HG02970 (cell line): ENCODE measurements at regions not wholly inside any gene's neighbourhood (a gene's known extent, or its start where the extent isn't known, plus 50 kb on each side); places are given as distances from the start of the nearest gene placed in this dataset.
"Not testable (repeated sequence)": the region's sequence is repeated elsewhere in the genome, so short reads cannot be mapped to it uniquely, and the experiment has no call there.

ENCODE experiments used
- ATAC-seq: cut with Tn5 transposase; IDR thresholded peaks from one replicate; pipeline ENCODE4 v1.9.1; 2021; ENCODE audit warnings: mild to moderate bottlenecking, moderate library complexity, moderate number of reproducible peaks; ENCODE audit not compliant: unreplicated experiment, low FRiP score

GRCh38 chr3:87898971-87899370, 159.8 kb downstream of the CGGBP1 start:
- ATAC-seq: no peak

GRCh38 chr3:87895983-87896382, 162.8 kb downstream of the CGGBP1 start:
- ATAC-seq: no peak

GRCh38 chr3:87873136-87873535, 185.7 kb downstream of the CGGBP1 start:
- ATAC-seq: no peak

GRCh38 chr3:87867001-87867400, 191.8 kb downstream of the CGGBP1 start:
- ATAC-seq: no peak

- no peak for ATAC-seq
Measured at GRCh38 chr3:87856126-87856525, 202.7 kb downstream of the CGGBP1 start.

- no peak for ATAC-seq
Measured at GRCh38 chr3:87855616-87856015, 203.2 kb downstream of the CGGBP1 start.

GRCh38 chr3:87855211-87855610, 203.6 kb downstream of the CGGBP1 start:
- no peak for ATAC-seq

GRCh38 chr3:87848003-87848402, 210.8 kb downstream of the CGGBP1 start:
- no peak for ATAC-seq

GRCh38 chr3:87837076-87837475, 221.7 kb downstream of the CGGBP1 start:
- no peak for ATAC-seq

- ATAC-seq: no peak
Measured at GRCh38 chr3:87836026-87836425, 222.8 kb downstream of the CGGBP1 start.

- no peak for ATAC-seq
Measured at GRCh38 chr3:87835236-87835635, 223.6 kb downstream of the CGGBP1 start.

GRCh38 chr3:87834327-87834726, 224.5 kb downstream of the CGGBP1 start:
- ATAC-seq: no peak

GRCh38 chr3:87833039-87833377, 225.8 kb downstream of the CGGBP1 start:
- ATAC-seq: no peak

GRCh38 chr3:87828046-87828445, 230.8 kb downstream of the CGGBP1 start:
- no peak for ATAC-seq

GRCh38 chr3:87822563-87822962, 236.2 kb downstream of the CGGBP1 start:
- ATAC-seq: no peak

GRCh38 chr3:87813503-87813902, 245.3 kb downstream of the CGGBP1 start:
- not testable (repeated sequence) for ATAC-seq

- no peak for ATAC-seq
Measured at GRCh38 chr3:87811953-87812352, 246.9 kb downstream of the CGGBP1 start.

- ATAC-seq: no peak
Measured at GRCh38 chr3:87810452-87811016, 248.3 kb downstream of the CGGBP1 start.

- peak; percentile 91 for ATAC-seq
Measured at GRCh38 chr3:87805670-87806069, 253.1 kb downstream of the CGGBP1 start.

- no peak for ATAC-seq
Measured at GRCh38 chr3:87801409-87801808, 257.4 kb downstream of the CGGBP1 start.

- no peak for ATAC-seq
Measured at GRCh38 chr3:87800516-87800915, 258.3 kb downstream of the CGGBP1 start.

GRCh38 chr3:87798567-87798947, 260.2 kb downstream of the CGGBP1 start:
- ATAC-seq: no peak
